WERI-Rb-1 (cell line): ENCODE measurements at regions not wholly inside any gene's neighbourhood (a gene's known extent, or its start where the extent isn't known, plus 50 kb on each side); places are given as distances from the start of the nearest gene placed in this dataset.

Source experiments
- DNase-seq: peaks from one replicate; pipeline ENCODE4 v3.0.0-alpha.2; 2020
- H3K27ac ChIP-seq: fragments of 250-450 bp; sonication (Bioruptor Pico); 2 replicates; pipeline ENCODE4 v1.5.1; 2020; ENCODE audit warnings: mild to moderate bottlenecking, moderate library complexity
- H3K27me3 ChIP-seq: fragments of 250-450 bp; sonication (Bioruptor Pico); 2 replicates; pipeline ENCODE4 v1.5.1; 2021; ENCODE audit warnings: mild to moderate bottlenecking, low read depth, moderate library complexity; ENCODE audit not compliant: insufficient read depth, severe bottlenecking
- H3K36me3 ChIP-seq: fragments of 250-450 bp; sonication (Bioruptor Pico); 2 replicates; pipeline ENCODE4 v1.5.1; 2020; ENCODE audit warnings: mild to moderate bottlenecking, moderate library complexity
- H3K4me3 ChIP-seq: 2 replicates; pipeline ENCODE4 v1.5.1; 2011; ENCODE audit warnings: low read depth, mild to moderate bottlenecking, control low read depth, low read length
- H3K9me3 ChIP-seq: fragments of 250-450 bp; sonication (Bioruptor Pico); 2 replicates; pipeline ENCODE4 v1.5.1; 2021; ENCODE audit warnings: mild to moderate bottlenecking, moderate library complexity; ENCODE audit not compliant: severe bottlenecking
- CTCF ChIP-seq: IDR thresholded peaks from 2 replicates; pipeline ENCODE4 v1.5.1; 2011; ENCODE audit warnings: low read depth, mild to moderate bottlenecking, control low read depth, inconsistent platforms, low read length

- no peak overlapping the region for H3K4me3 ChIP-seq
- TF ChIP-seq CTCF: no peak
- H3K9me3 ChIP-seq: no peaks in the 10 kb centered on the region
- no peaks in the 10 kb centered on the region for H3K36me3 ChIP-seq
- DNase-seq: no peak
- H3K27me3 ChIP-seq: no peaks in the 10 kb centered on the region
- H3K27ac ChIP-seq: no peak overlapping the region
Measured at GRCh38 chr2:220614064-220614463, 958.0 kb downstream of the EPHA4 start.

- Histone ChIP-seq H3K27me3 (no peaks in the 10 kb centered on the region), H3K9me3 (no peaks in the 10 kb centered on the region), H3K4me3 (no peak overlapping the region), H3K36me3 (no peaks in the 10 kb centered on the region), H3K27ac (no peak overlapping the region)
- no peak for DNase-seq
- no peak for TF ChIP-seq CTCF
Measured at GRCh38 chr2:220619525-220620220, 952.4 kb downstream of the EPHA4 start.

GRCh38 chr2:220626603-220627002 lies 945.5 kb downstream of the EPHA4 start:
- no peak for TF ChIP-seq CTCF
- no peaks in the 10 kb centered on the region for H3K9me3 ChIP-seq
- DNase-seq: no peak

GRCh38 chr2:220628252-220628651 lies 943.9 kb downstream of the EPHA4 start:
- Histone ChIP-seq H3K36me3 (no peaks in the 10 kb centered on the region), H3K9me3 (no peaks in the 10 kb centered on the region)
- DNase-seq: no peak

More at GRCh38 chr2:220626603-220627002, 945.5 kb downstream of the EPHA4 start:
- Histone ChIP-seq H3K36me3 (no peaks in the 10 kb centered on the region), H3K27ac (no peak overlapping the region), H3K27me3 (no peaks in the 10 kb centered on the region), H3K4me3 (no peak overlapping the region)

GRCh38 chr2:220641137-220641536 lies 931.0 kb downstream of the EPHA4 start:
- DNase-seq: no peak
- no peak overlapping the region for H3K4me3 ChIP-seq
- H3K9me3 ChIP-seq: no peaks in the 10 kb centered on the region
- no peak for TF ChIP-seq CTCF
- no peak overlapping the region for H3K27ac ChIP-seq
- no peaks in the 10 kb centered on the region for H3K27me3 ChIP-seq
- no peaks in the 10 kb centered on the region for H3K36me3 ChIP-seq

More at GRCh38 chr2:220628252-220628651, 943.9 kb downstream of the EPHA4 start:
- no peak overlapping the region for H3K4me3 ChIP-seq
- no peak for TF ChIP-seq CTCF
- H3K27ac ChIP-seq: no peak overlapping the region
- H3K27me3 ChIP-seq: no peaks in the 10 kb centered on the region

GRCh38 chr2:220646424-220646823 lies 925.7 kb downstream of the EPHA4 start:
- H3K9me3 ChIP-seq: no peaks in the 10 kb centered on the region
- no peak overlapping the region for H3K4me3 ChIP-seq
- DNase-seq: no peak
- no peak for TF ChIP-seq CTCF
- no peaks in the 10 kb centered on the region for H3K27me3 ChIP-seq
- no peaks in the 10 kb centered on the region for H3K36me3 ChIP-seq
- H3K27ac ChIP-seq: no peak overlapping the region
